Neural progenitor cell (in vitro differentiated cells): ENCODE measurements at regions not wholly inside any gene's neighbourhood (a gene's known extent, or its start where the extent isn't known, plus 50 kb on each side); places are given as distances from the start of the nearest gene placed in this dataset.

ENCODE experiments used
- DNase-seq: peaks from one replicate; pipeline ENCODE4 v3.0.0-alpha.2; 2016; ENCODE audit warnings: low spot score
- H2AFZ ChIP-seq: fragments of 200-600 bp; sonication (generic); replicated peaks from 2 replicates; pipeline ENCODE4 v1.6.1; 2016; ENCODE audit warnings: antibody characterized with exemption
- H3F3A ChIP-seq: fragments of 200-600 bp; sonication (generic); 2 replicates; pipeline ENCODE4 v1.6.1; 2016; ENCODE audit warnings: antibody characterized with exemption, low read depth
- H3K27ac ChIP-seq: fragments of 200-600 bp; sonication (generic); 2 replicates; pipeline ENCODE4 v1.5.1; 2016; ENCODE audit warnings: mild to moderate bottlenecking
- H3K27me3 ChIP-seq: fragments of 200-600 bp; sonication (generic); 2 replicates; pipeline ENCODE4 v1.6.1; 2016; ENCODE audit warnings: mild to moderate bottlenecking, moderate library complexity
- H3K36me3 ChIP-seq: fragments of 200-600 bp; sonication (generic); 2 replicates; pipeline ENCODE4 v1.5.1; 2016
- H3K4me1 ChIP-seq: fragments of 200-600 bp; sonication (generic); 2 replicates; pipeline ENCODE4 v1.6.1; 2016; ENCODE audit warnings: mixed run types
- H3K4me2 ChIP-seq: fragments of 200-600 bp; sonication (generic); 2 replicates; pipeline ENCODE4 v1.6.1; 2016
- H3K4me3 ChIP-seq: fragments of 200-600 bp; sonication (generic); 2 replicates; pipeline ENCODE4 v1.5.1; 2016
- H3K79me2 ChIP-seq: fragments of 200-600 bp; sonication (generic); 2 replicates; pipeline ENCODE4 v1.6.1; 2016; ENCODE audit warnings: low read depth
- H3K9ac ChIP-seq: fragments of 200-600 bp; sonication (generic); 2 replicates; pipeline ENCODE4 v1.6.1; 2016
- H3K9me3 ChIP-seq: fragments of 200-600 bp; sonication (generic); 2 replicates; pipeline ENCODE4 v1.5.1; 2016; ENCODE audit warnings: low read depth
- H4K20me1 ChIP-seq: fragments of 200-600 bp; sonication (generic); 2 replicates; pipeline ENCODE4 v1.6.1; 2016; ENCODE audit warnings: low read depth
- H3K27ac Mint-ChIP-seq: 3 replicates; pipeline ENCODE4 v1.8.0; 2021; ENCODE audit warnings: mixed read lengths
- H3K27me3 Mint-ChIP-seq: 2 replicates; pipeline ENCODE4 v1.8.0; 2022; ENCODE audit warnings: low read depth, mild to moderate bottlenecking, inconsistent platforms, moderate library complexity, mixed read lengths; ENCODE audit not compliant: insufficient read depth
- H3K36me3 Mint-ChIP-seq: 3 replicates; pipeline ENCODE4 v1.8.0; 2021; ENCODE audit warnings: mixed read lengths
- H3K4me1 Mint-ChIP-seq: 3 replicates; pipeline ENCODE4 v1.8.0; 2021; ENCODE audit warnings: mixed read lengths
- H3K4me3 Mint-ChIP-seq: 3 replicates; pipeline ENCODE4 v1.8.0; 2021; ENCODE audit warnings: mild to moderate bottlenecking, moderate library complexity, mixed read lengths
- H3K9me3 Mint-ChIP-seq: 3 replicates; pipeline ENCODE4 v1.8.0; 2020; ENCODE audit warnings: mixed read lengths
- CTCF ChIP-seq: fragments of 200-600 bp; sonication (generic); IDR thresholded peaks from 2 replicates; pipeline ENCODE4 v1.5.1; 2017; ENCODE audit warnings: antibody characterized with exemption, mild to moderate bottlenecking
- EZH2 ChIP-seq: fragments of 200-600 bp; sonication (generic); IDR thresholded peaks from 2 replicates; pipeline ENCODE4 v1.6.1; 2017; ENCODE audit warnings: antibody characterized with exemption, mild to moderate bottlenecking, moderate library complexity
- EZH2phosphoT487 ChIP-seq: fragments of 200-600 bp; sonication (generic); IDR thresholded peaks from 2 replicates; pipeline ENCODE4 v1.6.1; 2017; ENCODE audit warnings: antibody characterized with exemption

- no peaks in the 10 kb centered on the region for H3K9me3 Mint-ChIP-seq
- H3K36me3 Mint-ChIP-seq: no peaks in the 10 kb centered on the region
- Histone ChIP-seq H3K27ac (no peak overlapping the region), H3K27me3 (no peaks in the 10 kb centered on the region), H3K4me3 (no peak overlapping the region), H3K9me3 (no peaks in the 10 kb centered on the region), H3K36me3 (no peaks in the 10 kb centered on the region), H3K9ac (no peak overlapping the region), H3F3A (no peaks in the 10 kb centered on the region), H2AFZ (no peak overlapping the region), H3K4me1 (no peaks in the 10 kb centered on the region), H3K4me2 (no peak overlapping the region), H4K20me1 (no peaks in the 10 kb centered on the region), H3K79me2 (no peaks in the 10 kb centered on the region)
- peaks cover 13% of the 10 kb centered on the region for H3K27me3 Mint-ChIP-seq
- no peak overlapping the region for H3K27ac Mint-ChIP-seq
- TF ChIP-seq CTCF (no peak), EZH2phosphoT487 (no peak), EZH2 (no peak)
- no peak for DNase-seq
- H3K4me1 Mint-ChIP-seq: no peaks in the 10 kb centered on the region
- no peak overlapping the region for H3K4me3 Mint-ChIP-seq
Observed at GRCh38 chr17:45675012-45675411, 109.1 kb upstream of the CRHR1 start.

GRCh38 chr17:45675892-45676291 lies 108.2 kb upstream of the CRHR1 start:
- no peaks in the 10 kb centered on the region for H3F3A ChIP-seq
- no peak overlapping the region for H3K4me2 ChIP-seq
- Mint-ChIP-seq H3K9me3 (no peaks in the 10 kb centered on the region), H3K27me3 (peaks cover 13% of the 10 kb centered on the region), H3K4me3 (no peak overlapping the region), H3K27ac (no peak overlapping the region), H3K4me1 (no peaks in the 10 kb centered on the region), H3K36me3 (no peaks in the 10 kb centered on the region)
- no peaks in the 10 kb centered on the region for H3K79me2 ChIP-seq
- no peaks in the 10 kb centered on the region for H3K4me1 ChIP-seq
- no peak for DNase-seq
- no peaks in the 10 kb centered on the region for H3K9me3 ChIP-seq
- TF ChIP-seq EZH2phosphoT487 (no peak), EZH2 (no peak), CTCF (no peak)
- no peak overlapping the region for H2AFZ ChIP-seq
- H3K27ac ChIP-seq: no peak overlapping the region
- no peaks in the 10 kb centered on the region for H3K27me3 ChIP-seq
- no peaks in the 10 kb centered on the region for H4K20me1 ChIP-seq
- no peaks in the 10 kb centered on the region for H3K36me3 ChIP-seq
- H3K9ac ChIP-seq: no peak overlapping the region
- H3K4me3 ChIP-seq: no peak overlapping the region

- DNase-seq: no peak
Observed at GRCh38 chr17:45676695-45677094, 107.4 kb upstream of the CRHR1 start.

More at GRCh38 chr17:45676695-45677094, 107.4 kb upstream of the CRHR1 start:
- Histone ChIP-seq H4K20me1 (no peaks in the 10 kb centered on the region), H3K4me1 (no peaks in the 10 kb centered on the region), H3K27ac (no peak overlapping the region), H3K4me2 (no peak overlapping the region), H3K36me3 (no peaks in the 10 kb centered on the region), H3K9ac (no peak overlapping the region), H3K79me2 (no peaks in the 10 kb centered on the region), H3K4me3 (no peak overlapping the region), H3K27me3 (no peaks in the 10 kb centered on the region), H3F3A (no peaks in the 10 kb centered on the region), H2AFZ (no peak overlapping the region), H3K9me3 (no peaks in the 10 kb centered on the region)
- Mint-ChIP-seq H3K4me3 (no peak overlapping the region), H3K36me3 (no peaks in the 10 kb centered on the region), H3K27me3 (peaks cover 14% of the 10 kb centered on the region), H3K27ac (no peak overlapping the region), H3K9me3 (no peaks in the 10 kb centered on the region), H3K4me1 (no peaks in the 10 kb centered on the region)
- TF ChIP-seq EZH2: no peak
- TF ChIP-seq EZH2phosphoT487: no peak
- TF ChIP-seq CTCF: no peak
